Upper lobe of left lung (tissue), 4 donors: ENCODE measurements at regions not wholly inside any gene's neighbourhood (a gene's known extent, or its start where the extent isn't known, plus 50 kb on each side); places are given as distances from the start of the nearest gene placed in this dataset.

Source experiments
- CTCF ChIP-seq, 6 experiments: fragments of 450-650 bp in 4 of 6; fragments of 200-600 bp in 2 of 6; sonication (generic) in 2 of 6; IDR thresholded peaks; one replicate each; pipeline ENCODE4 v1.5.1; 2016 to 2019; ENCODE audit warnings: antibody characterized with exemption in 6 of 6
- POLR2A ChIP-seq, 4 donors: fragments of 450-650 bp; IDR thresholded peaks; one replicate each; pipeline ENCODE4 v1.5.1; 2016 to 2017; ENCODE audit warnings: antibody characterized with exemption in 4 of 4, mild to moderate bottlenecking in 2 of 4

- TF ChIP-seq CTCF (IDR thresholded peaks at IDR 0.05) (no peak), POLR2A (IDR thresholded peaks at IDR 0.05) (no peak)
Observed at GRCh38 chr2:21836719-21837118, 713.0 kb downstream of the TDRD15 start.
